ENCODE measurements at regions not wholly inside any gene's neighbourhood (a gene's known extent, or its start where the extent isn't known, plus 50 kb on each side); places are given as distances from the start of the nearest gene placed in this dataset.

GRCh38 chr14:98906123-98906995 is 365.6 kb downstream of the BCL11B start:
- Histone ChIP-seq H3K27me3 (peaks cover 0 to 31% of the 10 kb centered on the region in 2 donors), H3K27ac (no peak overlapping the region), H3K4me3 (no peak overlapping the region), H3K36me3 (no peaks in the 10 kb centered on the region), H3K9me3 (no peaks in the 10 kb centered on the region), H3K4me1 (peaks cover 0 to 5% (median 0%) of the 10 kb centered on the region in 4 donors)
- TF ChIP-seq CTCF (IDR thresholded peaks at IDR 0.05) = no peak
- intact Hi-C loops (cut with DNase I; ENCODE audit: low total_unique reads) = no loop called here
- DNase-seq = no peak

GRCh38 chr14:98907271-98907670 is 364.7 kb downstream of the BCL11B start:
- H3K36me3 ChIP-seq = no peaks in the 10 kb centered on the region
- no peak for TF ChIP-seq CTCF (IDR thresholded peaks at IDR 0.05)
- peaks cover 0 to 5% (median 0%) of the 10 kb centered on the region in 4 donors for H3K4me1 ChIP-seq
- peaks cover 0 to 29% of the 10 kb centered on the region in 2 donors for H3K27me3 ChIP-seq
- DNase-seq = no peak
- no peak overlapping the region for H3K4me3 ChIP-seq
- intact Hi-C loops (cut with DNase I; ENCODE audit: low total_unique reads) = no loop called here
- no peaks in the 10 kb centered on the region for H3K9me3 ChIP-seq
- H3K27ac ChIP-seq = no peak overlapping the region

GRCh38 chr14:98908050-98908449 is 363.9 kb downstream of the BCL11B start:
- TF ChIP-seq CTCF (IDR thresholded peaks at IDR 0.05) = no peak
- H3K36me3 ChIP-seq = no peaks in the 10 kb centered on the region
- H3K9me3 ChIP-seq = no peaks in the 10 kb centered on the region
- no peak overlapping the region for H3K27ac ChIP-seq
- intact Hi-C loops (cut with DNase I; ENCODE audit: low total_unique reads) = no loop called here
- H3K27me3 ChIP-seq = peaks cover 0 to 29% of the 10 kb centered on the region in 2 donors
- H3K4me1 ChIP-seq = peaks cover 0 to 5% (median 0%) of the 10 kb centered on the region in 4 donors
- no peak overlapping the region for H3K4me3 ChIP-seq
- no peak for DNase-seq

- Histone ChIP-seq H3K9me3 (no peaks in the 10 kb centered on the region), H3K4me3 (no peak overlapping the region), H3K27ac (no peak overlapping the region), H3K4me1 (no peaks in the 10 kb centered on the region), H3K36me3 (no peaks in the 10 kb centered on the region), H3K27me3 (peaks cover 0 to 34% of the 10 kb centered on the region in 2 donors)
- no peak for DNase-seq
- no peak for TF ChIP-seq CTCF (IDR thresholded peaks at IDR 0.05)
- intact Hi-C loops (cut with DNase I; ENCODE audit: low total_unique reads) = no loop called here
These were observed 362.6 kb downstream of the BCL11B start for GRCh38 chr14:98909251-98909944.

GRCh38 chr14:98910061-98910460 is 361.9 kb downstream of the BCL11B start:
- no peak for TF ChIP-seq CTCF (IDR thresholded peaks at IDR 0.05)
- Histone ChIP-seq H3K4me1 (no peaks in the 10 kb centered on the region), H3K4me3 (no peak overlapping the region), H3K9me3 (no peaks in the 10 kb centered on the region), H3K36me3 (no peaks in the 10 kb centered on the region), H3K27me3 (peaks cover 0 to 35% of the 10 kb centered on the region in 2 donors), H3K27ac (no peak overlapping the region)
- intact Hi-C loops (cut with DNase I; ENCODE audit: low total_unique reads) = no loop called here
- DNase-seq = no peak
